ENCODE measurements at regions not wholly inside any gene's neighbourhood (a gene's known extent, or its start where the extent isn't known, plus 50 kb on each side); places are given as distances from the start of the nearest gene placed in this dataset.

GRCh38 chr5:101997235-101997634 lies 298.8 kb downstream of the SLCO4C1 start:
- Mint-ChIP-seq H3K27ac (no peak overlapping the region), H3K4me1 (no peaks in the 10 kb centered on the region), H3K9me3 (no peaks in the 10 kb centered on the region), H3K36me3 (no peaks in the 10 kb centered on the region), H3K4me3 (no peak overlapping the region), H3K27me3 (no peaks in the 10 kb centered on the region)
- no peak for ATAC-seq

DNA sequence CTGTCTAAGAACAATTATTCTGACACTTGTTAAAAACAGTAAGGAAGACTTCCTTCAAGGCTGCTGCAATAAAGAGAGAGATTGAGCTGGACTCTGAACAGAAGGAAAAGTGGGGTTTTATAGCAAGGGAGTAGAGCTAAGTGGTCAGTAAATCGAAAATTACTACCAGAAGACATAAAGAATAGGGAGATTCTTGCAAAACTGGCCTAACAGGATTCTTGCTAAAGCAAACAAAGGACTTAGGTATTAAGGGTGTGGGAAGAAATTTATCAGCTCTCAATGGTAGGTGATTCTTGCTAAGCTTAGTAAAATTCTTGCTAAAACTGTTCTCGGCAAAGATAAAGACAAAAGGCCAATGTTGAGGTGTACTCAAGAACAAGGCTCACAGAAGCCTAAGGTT lies 300.5 kb downstream of the SLCO4C1 start:
- no peak overlapping the region for H3K4me3 Mint-ChIP-seq
- H3K4me1 Mint-ChIP-seq: no peaks in the 10 kb centered on the region
- no peaks in the 10 kb centered on the region for H3K9me3 Mint-ChIP-seq
- no peaks in the 10 kb centered on the region for H3K27me3 Mint-ChIP-seq
- no peak overlapping the region for H3K27ac Mint-ChIP-seq
- no peak for ATAC-seq
- no peaks in the 10 kb centered on the region for H3K36me3 Mint-ChIP-seq

DNA sequence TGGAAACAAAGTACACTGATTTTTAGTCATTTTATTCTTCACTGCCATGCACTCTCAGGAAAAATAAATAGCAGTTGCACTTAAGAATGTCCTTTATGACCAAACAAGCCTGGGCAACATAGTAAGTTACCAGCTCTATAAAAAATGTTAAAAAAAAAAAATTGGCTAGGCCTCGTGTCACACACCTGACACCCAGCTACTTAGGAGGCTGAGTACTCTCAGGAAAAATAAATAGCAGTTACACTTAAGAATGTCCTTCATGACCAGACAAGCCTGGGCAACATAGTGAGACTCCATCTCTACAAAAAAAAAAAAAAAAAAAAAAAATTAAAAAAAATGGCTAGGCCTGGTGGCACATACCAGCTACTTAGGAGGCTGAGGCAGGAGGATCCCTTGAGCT lies 304.6 kb downstream of the SLCO4C1 start:
- H3K9me3 Mint-ChIP-seq: no peaks in the 10 kb centered on the region
- no peak overlapping the region for H3K27ac Mint-ChIP-seq
- no peaks in the 10 kb centered on the region for H3K36me3 Mint-ChIP-seq
- H3K4me3 Mint-ChIP-seq: no peak overlapping the region
- no peak for ATAC-seq
- H3K27me3 Mint-ChIP-seq: no peaks in the 10 kb centered on the region
- H3K4me1 Mint-ChIP-seq: no peaks in the 10 kb centered on the region

DNA sequence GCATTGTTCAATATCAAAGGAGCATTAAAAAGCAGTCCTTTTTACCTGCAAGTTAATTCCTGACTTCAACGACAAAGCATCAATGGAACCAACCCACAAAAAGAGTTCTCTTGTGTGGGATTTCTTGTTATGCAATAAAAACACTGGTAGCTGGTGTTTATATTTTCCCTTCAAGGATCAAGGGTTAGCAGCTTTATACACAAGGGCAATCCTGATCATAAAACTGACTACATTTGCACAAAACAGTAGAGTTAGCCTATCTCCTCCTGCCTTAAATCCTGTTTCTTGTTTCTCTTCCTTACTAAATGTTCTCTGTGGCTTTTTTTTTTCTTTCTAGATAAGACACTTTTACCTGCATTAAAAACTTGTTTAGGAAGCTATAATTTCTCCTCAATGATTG lies 306.4 kb downstream of the SLCO4C1 start:
- no peaks in the 10 kb centered on the region for H3K9me3 Mint-ChIP-seq
- H3K27ac Mint-ChIP-seq: no peak overlapping the region
- no peaks in the 10 kb centered on the region for H3K4me1 Mint-ChIP-seq
- no peaks in the 10 kb centered on the region for H3K36me3 Mint-ChIP-seq
- no peaks in the 10 kb centered on the region for H3K27me3 Mint-ChIP-seq
- H3K4me3 Mint-ChIP-seq: no peak overlapping the region
- ATAC-seq: no peak

DNA sequence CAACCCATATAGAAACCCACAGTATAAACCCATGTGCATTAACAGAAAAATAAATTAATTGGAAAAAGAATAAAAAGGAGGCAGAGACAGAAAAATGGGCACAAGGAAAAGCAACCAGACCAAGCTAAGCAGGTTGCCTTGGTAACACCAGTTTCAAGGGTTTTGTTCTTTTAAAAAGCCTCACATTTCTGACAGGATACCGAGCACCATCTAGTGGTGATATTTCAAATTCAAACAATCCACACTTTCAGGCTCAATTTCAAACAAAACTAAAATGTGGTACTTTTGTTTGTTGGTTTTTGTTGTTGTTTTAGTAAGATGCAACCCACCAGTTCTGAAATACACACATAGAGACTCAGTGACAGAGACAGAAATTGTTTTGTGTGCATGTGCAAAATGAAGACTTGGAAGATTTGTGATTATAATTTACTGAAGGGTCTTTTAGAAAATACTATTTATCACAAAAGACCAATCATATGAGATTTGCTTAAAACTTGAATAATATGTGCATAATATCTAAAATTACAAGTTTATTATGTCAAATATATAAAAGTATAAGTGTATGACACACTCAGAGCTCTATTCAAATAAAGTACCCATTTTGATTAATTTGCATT lies 318.2 kb downstream of the SLCO4C1 start:
- H3K36me3 Mint-ChIP-seq: no peaks in the 10 kb centered on the region
- H3K9me3 Mint-ChIP-seq: no peaks in the 10 kb centered on the region
- no peaks in the 10 kb centered on the region for H3K27me3 Mint-ChIP-seq
- no peaks in the 10 kb centered on the region for H3K4me1 Mint-ChIP-seq
- no peak overlapping the region for H3K27ac Mint-ChIP-seq
- no peak for ATAC-seq
- H3K4me3 Mint-ChIP-seq: no peak overlapping the region

GRCh38 chr5:101976933-101977332 lies 319.2 kb downstream of the SLCO4C1 start:
- H3K4me1 Mint-ChIP-seq: no peaks in the 10 kb centered on the region
- no peak overlapping the region for H3K27ac Mint-ChIP-seq
- no peak for ATAC-seq
- no peaks in the 10 kb centered on the region for H3K9me3 Mint-ChIP-seq
- H3K36me3 Mint-ChIP-seq: no peaks in the 10 kb centered on the region
- no peaks in the 10 kb centered on the region for H3K27me3 Mint-ChIP-seq
- H3K4me3 Mint-ChIP-seq: no peak overlapping the region

GRCh38 chr5:101969742-101970141 lies 326.3 kb downstream of the SLCO4C1 start:
- H3K36me3 Mint-ChIP-seq: no peaks in the 10 kb centered on the region
- no peaks in the 10 kb centered on the region for H3K27me3 Mint-ChIP-seq
- H3K4me1 Mint-ChIP-seq: no peaks in the 10 kb centered on the region
- no peak overlapping the region for H3K4me3 Mint-ChIP-seq
- peaks cover 3% of the 10 kb centered on the region for H3K9me3 Mint-ChIP-seq
- ATAC-seq: no peak
- H3K27ac Mint-ChIP-seq: no peak overlapping the region

DNA sequence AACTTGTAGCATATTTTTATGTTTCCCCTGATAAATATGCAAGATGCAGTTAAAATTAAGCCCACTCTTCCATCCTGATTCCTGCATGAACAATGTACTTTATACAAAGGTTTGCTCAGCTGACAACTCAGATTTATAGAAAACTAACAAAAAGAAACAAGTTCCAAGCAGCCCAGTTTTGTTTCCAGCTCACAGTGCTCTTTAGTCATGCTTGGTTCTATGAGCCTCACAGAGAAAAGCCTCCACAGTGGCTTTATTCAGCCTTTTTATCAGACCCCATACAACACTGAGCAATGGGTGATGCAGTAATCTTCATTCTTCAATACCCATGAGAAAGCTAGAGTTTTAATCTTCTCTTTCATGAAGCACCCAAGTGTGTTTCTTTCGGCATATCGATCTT lies 329.6 kb downstream of the SLCO4C1 start:
- Mint-ChIP-seq H3K9me3 (peaks cover 3% of the 10 kb centered on the region), H3K27me3 (no peaks in the 10 kb centered on the region), H3K4me1 (no peaks in the 10 kb centered on the region), H3K36me3 (no peaks in the 10 kb centered on the region), H3K27ac (no peak overlapping the region), H3K4me3 (no peak overlapping the region)
- ATAC-seq: no peak

DNA sequence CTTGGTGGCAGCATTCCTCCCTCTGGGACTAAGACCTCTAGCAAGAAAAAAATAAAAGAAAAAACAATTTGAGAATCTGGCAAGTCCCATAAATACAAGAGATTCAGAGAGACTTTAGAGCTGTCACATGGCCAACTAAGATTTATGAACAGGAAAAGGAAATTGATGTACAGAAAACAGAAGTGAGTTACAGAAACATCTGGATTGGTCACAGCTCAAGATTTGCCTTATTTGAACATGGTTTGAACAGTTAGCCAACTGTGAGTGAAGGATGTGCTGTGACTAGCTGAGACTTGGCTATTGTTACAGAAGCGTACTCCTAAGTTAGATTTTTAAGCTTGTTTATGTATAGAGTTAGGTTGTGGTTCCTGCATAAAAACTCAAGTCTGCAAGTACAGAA lies 340.2 kb downstream of the SLCO4C1 start:
- Mint-ChIP-seq H3K9me3 (no peaks in the 10 kb centered on the region), H3K4me1 (no peaks in the 10 kb centered on the region), H3K27me3 (no peaks in the 10 kb centered on the region), H3K36me3 (no peaks in the 10 kb centered on the region), H3K27ac (no peak overlapping the region), H3K4me3 (no peak overlapping the region)
- ATAC-seq: no peak

GRCh38 chr5:101950019-101950418 lies 346.1 kb downstream of the SLCO4C1 start:
- no peaks in the 10 kb centered on the region for H3K9me3 Mint-ChIP-seq
- H3K27ac Mint-ChIP-seq: no peak overlapping the region
- no peak overlapping the region for H3K4me3 Mint-ChIP-seq
- no peak for ATAC-seq
- no peaks in the 10 kb centered on the region for H3K4me1 Mint-ChIP-seq
- H3K36me3 Mint-ChIP-seq: no peaks in the 10 kb centered on the region
- no peaks in the 10 kb centered on the region for H3K27me3 Mint-ChIP-seq

GRCh38 chr5:101948615-101949014 lies 347.5 kb downstream of the SLCO4C1 start:
- no peaks in the 10 kb centered on the region for H3K4me1 Mint-ChIP-seq
- H3K27me3 Mint-ChIP-seq: no peaks in the 10 kb centered on the region
- H3K27ac Mint-ChIP-seq: no peak overlapping the region
- H3K4me3 Mint-ChIP-seq: no peak overlapping the region
- H3K36me3 Mint-ChIP-seq: no peaks in the 10 kb centered on the region
- ATAC-seq: no peak
- no peaks in the 10 kb centered on the region for H3K9me3 Mint-ChIP-seq

DNA sequence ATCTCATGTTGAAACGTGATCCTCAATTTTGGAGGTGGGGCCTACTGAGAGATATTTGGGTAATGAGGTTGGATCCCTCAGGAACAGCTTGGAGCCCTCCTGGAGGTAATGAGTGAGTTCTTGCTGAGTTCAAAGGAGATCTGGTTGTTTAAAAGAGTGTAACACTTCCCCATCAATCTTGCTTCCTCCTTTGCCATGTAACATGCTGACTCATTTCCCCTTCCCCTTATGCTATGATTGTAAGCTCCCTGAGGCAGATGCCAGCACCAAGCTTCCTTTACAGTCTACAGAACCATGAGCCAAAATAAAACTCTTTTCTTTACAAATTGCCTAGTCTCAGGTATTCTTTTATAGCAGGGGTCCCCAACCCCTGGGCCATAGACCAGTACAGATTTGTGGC lies 352.3 kb downstream of the SLCO4C1 start:
- no peaks in the 10 kb centered on the region for H3K4me1 Mint-ChIP-seq
- no peak overlapping the region for H3K27ac Mint-ChIP-seq

DNA sequence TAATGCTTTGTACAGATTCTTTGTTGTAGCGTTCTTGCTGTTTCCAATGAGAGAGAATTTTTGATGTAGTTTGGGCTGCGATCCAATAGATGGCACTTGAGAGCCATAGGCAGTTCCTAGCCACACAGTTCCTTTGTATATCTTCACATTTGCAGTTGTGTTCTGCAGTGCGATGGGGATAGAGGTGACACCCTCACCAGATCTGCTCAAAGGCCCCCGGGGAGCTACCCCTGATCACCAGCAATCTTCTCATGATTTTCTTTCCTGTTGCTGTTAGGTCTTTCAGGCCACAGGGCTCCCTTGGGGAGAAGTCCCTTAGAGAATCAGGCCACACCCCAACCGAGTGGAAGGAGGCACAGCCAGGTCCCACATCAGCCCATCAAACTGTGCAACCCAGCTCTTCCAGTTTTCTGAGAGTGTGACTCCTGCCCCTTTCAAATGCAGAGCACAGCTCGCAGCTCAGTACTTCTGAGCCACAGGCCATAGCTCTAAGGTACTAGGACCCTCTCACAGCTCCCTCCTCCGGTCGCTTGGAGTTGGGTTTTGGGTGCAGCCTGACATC lies 353.7 kb downstream of the SLCO4C1 start:
- no peaks in the 10 kb centered on the region for H3K9me3 Mint-ChIP-seq
- no peaks in the 10 kb centered on the region for H3K27me3 Mint-ChIP-seq
- H3K4me1 Mint-ChIP-seq: no peaks in the 10 kb centered on the region
- H3K36me3 Mint-ChIP-seq: no peaks in the 10 kb centered on the region
- no peak overlapping the region for H3K27ac Mint-ChIP-seq
- ATAC-seq: no peak
- no peak overlapping the region for H3K4me3 Mint-ChIP-seq

More for the DNA sequence above, 352.3 kb downstream of the SLCO4C1 start:
- H3K36me3 Mint-ChIP-seq: no peaks in the 10 kb centered on the region
- ATAC-seq: no peak
- no peaks in the 10 kb centered on the region for H3K9me3 Mint-ChIP-seq
- H3K27me3 Mint-ChIP-seq: no peaks in the 10 kb centered on the region
- H3K4me3 Mint-ChIP-seq: no peak overlapping the region

DNA sequence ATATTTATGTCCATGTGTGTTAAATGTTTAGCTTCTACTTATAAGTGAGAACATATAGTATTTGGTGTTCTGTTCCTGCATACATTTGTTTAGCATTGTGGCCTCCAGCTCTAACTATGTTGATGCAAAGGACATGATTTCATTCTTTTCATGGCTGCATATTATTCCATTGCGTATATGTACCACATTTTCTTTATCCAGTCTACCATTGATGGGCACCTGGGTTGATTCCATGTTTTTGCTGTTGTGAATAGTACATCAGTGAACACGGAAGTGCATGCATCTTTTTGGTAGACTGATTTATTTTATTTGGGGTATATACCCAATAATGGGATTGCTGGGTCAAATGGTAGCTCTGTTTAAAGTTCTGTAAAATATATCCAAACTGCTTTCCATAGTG lies 359.0 kb downstream of the SLCO4C1 start:
- no peaks in the 10 kb centered on the region for H3K4me1 Mint-ChIP-seq
- H3K9me3 Mint-ChIP-seq: peaks cover 3% of the 10 kb centered on the region
- H3K36me3 Mint-ChIP-seq: no peaks in the 10 kb centered on the region
- no peak for ATAC-seq
- H3K27me3 Mint-ChIP-seq: no peaks in the 10 kb centered on the region
- H3K27ac Mint-ChIP-seq: no peak overlapping the region
- no peak overlapping the region for H3K4me3 Mint-ChIP-seq

DNA sequence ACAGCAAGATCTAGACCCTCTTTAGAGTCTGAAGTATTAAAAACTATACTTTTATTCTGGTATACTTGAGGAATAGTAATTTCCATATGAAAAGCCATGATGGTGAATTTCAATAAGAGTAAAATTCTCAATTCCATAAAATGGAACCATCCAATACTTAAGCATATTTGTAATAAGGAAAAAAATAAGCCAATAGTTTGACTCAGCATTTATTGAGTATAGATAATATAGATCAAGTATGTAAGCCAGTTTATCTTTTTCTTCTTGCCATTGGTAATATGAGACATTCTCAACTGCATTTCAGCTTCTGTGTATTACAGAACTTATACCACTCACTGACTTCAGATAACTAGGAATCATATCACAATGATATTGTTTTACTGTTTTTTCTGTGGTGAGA lies 361.0 kb downstream of the SLCO4C1 start:
- no peaks in the 10 kb centered on the region for H3K36me3 Mint-ChIP-seq
- H3K9me3 Mint-ChIP-seq: peaks cover 3% of the 10 kb centered on the region
- no peaks in the 10 kb centered on the region for H3K27me3 Mint-ChIP-seq
- H3K27ac Mint-ChIP-seq: no peak overlapping the region
- H3K4me3 Mint-ChIP-seq: no peak overlapping the region
- no peak for ATAC-seq
- no peaks in the 10 kb centered on the region for H3K4me1 Mint-ChIP-seq

GRCh38 chr5:101932599-101932998 lies 363.5 kb downstream of the SLCO4C1 start:
- H3K4me1 Mint-ChIP-seq: no peaks in the 10 kb centered on the region
- H3K36me3 Mint-ChIP-seq: no peaks in the 10 kb centered on the region
- no peak overlapping the region for H3K4me3 Mint-ChIP-seq
- H3K27me3 Mint-ChIP-seq: no peaks in the 10 kb centered on the region
- no peak for ATAC-seq
- peaks cover 3% of the 10 kb centered on the region for H3K9me3 Mint-ChIP-seq
- H3K27ac Mint-ChIP-seq: no peak overlapping the region

DNA sequence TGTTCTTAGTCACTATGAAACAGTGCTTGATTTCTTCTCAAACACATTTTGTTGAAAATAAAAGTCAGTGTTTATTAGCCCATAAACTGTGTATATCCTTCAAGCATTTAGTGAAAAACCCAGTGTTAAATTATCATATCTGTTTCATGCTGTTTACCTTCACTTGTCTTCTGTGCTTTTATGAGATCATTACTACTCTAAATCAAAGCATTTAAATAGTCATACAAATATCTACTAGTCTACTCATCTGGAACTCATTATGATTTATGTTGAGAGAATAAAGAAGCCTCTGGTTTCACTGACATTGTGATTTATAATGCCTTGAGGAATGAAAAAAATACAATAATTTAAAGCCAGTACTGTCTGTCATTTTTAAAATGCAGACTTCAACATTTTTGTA lies 366.5 kb downstream of the SLCO4C1 start:
- Mint-ChIP-seq H3K27ac (no peak overlapping the region), H3K9me3 (no peaks in the 10 kb centered on the region), H3K4me3 (no peak overlapping the region), H3K4me1 (no peaks in the 10 kb centered on the region), H3K27me3 (no peaks in the 10 kb centered on the region), H3K36me3 (no peaks in the 10 kb centered on the region)
- ATAC-seq: no peak
